Neuronal stem cell (in vitro differentiated cells): ENCODE measurements at regions not wholly inside any gene's neighbourhood (a gene's known extent, or its start where the extent isn't known, plus 50 kb on each side); places are given as distances from the start of the nearest gene placed in this dataset.

Experiments used
- DNase-seq: peaks from one replicate; pipeline ENCODE4 v3.0.0-alpha.2; 2013; ENCODE audit warnings: low spot score
- H2AFZ ChIP-seq: one replicate; pipeline ENCODE4 v1.6.1; 2013; ENCODE audit warnings: mild to moderate bottlenecking, low read length, inconsistent platforms
- H2AK5ac ChIP-seq: 2 replicates; pipeline ENCODE4 v1.6.1; 2013; ENCODE audit warnings: low read depth, mild to moderate bottlenecking, inconsistent platforms, low read length, moderate library complexity, mixed read lengths
- H2BK120ac ChIP-seq: 2 replicates; pipeline ENCODE4 v1.6.1; 2013; ENCODE audit warnings: low read depth, mild to moderate bottlenecking, inconsistent platforms, low read length, moderate library complexity, mixed read lengths
- H2BK12ac ChIP-seq: one replicate; pipeline ENCODE4 v1.6.1; 2013; ENCODE audit warnings: low read length, inconsistent platforms
- H2BK15ac ChIP-seq: 2 replicates; pipeline ENCODE4 v1.6.1; 2013; ENCODE audit warnings: mild to moderate bottlenecking, low read length, inconsistent platforms, mixed read lengths
- H2BK5ac ChIP-seq: one replicate; pipeline ENCODE4 v1.6.1; 2013; ENCODE audit warnings: inconsistent platforms, mild to moderate bottlenecking, low read length, moderate library complexity
- H3K14ac ChIP-seq: one replicate; pipeline ENCODE4 v1.6.1; 2013; ENCODE audit warnings: low read length, inconsistent platforms
- H3K18ac ChIP-seq: 2 replicates; pipeline ENCODE4 v1.6.1; 2013; ENCODE audit warnings: low read length, inconsistent platforms
- H3K23ac ChIP-seq: 2 replicates; pipeline ENCODE4 v1.6.1; 2013; ENCODE audit warnings: low read depth, mild to moderate bottlenecking, mixed read lengths, low read length, inconsistent platforms; ENCODE audit not compliant: poor library complexity
- H3K27ac ChIP-seq: replicated peaks from 3 replicates; pipeline ENCODE4 v1.5.1; 2013; ENCODE audit warnings: low read length, inconsistent platforms
- H3K27me3 ChIP-seq, 3 experiments: 2 replicates each; pipeline ENCODE4 v1.6.1; 2013; ENCODE audit warnings: low read length in 3 of 3, mild to moderate bottlenecking in 2 of 3, inconsistent platforms in 1 of 3, low read depth in 1 of 3, mixed read lengths in 1 of 3, moderate library complexity in 1 of 3; ENCODE audit not compliant: control insufficient read depth in 3 of 3, insufficient read depth in 3 of 3
- H3K36me3 ChIP-seq, 2 donors: replicated peaks in 1 of 2; 2 replicates each; pipeline ENCODE4 v1.6.1; 2013; ENCODE audit warnings: low read length in 2 of 2; ENCODE audit not compliant: control insufficient read depth in 2 of 2, insufficient read depth in 2 of 2
- H3K4ac ChIP-seq: 2 replicates; pipeline ENCODE4 v1.6.1; 2013; ENCODE audit warnings: inconsistent platforms, mild to moderate bottlenecking, low read length, moderate library complexity
- H3K4me1 ChIP-seq, 2 donors: 1 replicate in 1 of 2; 2 replicates in 1 of 2; pipeline ENCODE4 v1.6.1; 2013; ENCODE audit warnings: low read length in 2 of 2, low read depth in 1 of 2; ENCODE audit not compliant: control insufficient read depth in 2 of 2, insufficient read depth in 1 of 2
- H3K4me2 ChIP-seq: one replicate; pipeline ENCODE4 v1.6.1; 2013; ENCODE audit warnings: mild to moderate bottlenecking, low read length, inconsistent platforms; ENCODE audit not compliant: insufficient read depth, poor library complexity, severe bottlenecking
- H3K4me3 ChIP-seq, 2 donors: 2 replicates each; pipeline ENCODE4 v1.5.1; 2013; ENCODE audit warnings: low read length in 2 of 2, mild to moderate bottlenecking in 2 of 2, inconsistent platforms in 1 of 2, moderate library complexity in 1 of 2
- H3K79me1 ChIP-seq: one replicate; pipeline ENCODE4 v1.6.1; 2013; ENCODE audit warnings: low read depth, mild to moderate bottlenecking, inconsistent platforms, low read length, moderate library complexity
- H3K9ac ChIP-seq: one replicate; pipeline ENCODE4 v1.6.1; 2013; ENCODE audit warnings: mild to moderate bottlenecking, low read depth, low read length, inconsistent platforms; ENCODE audit not compliant: poor library complexity
- H3K9me3 ChIP-seq, 2 donors: replicated peaks in 1 of 2; 2 replicates each; pipeline versions ENCODE3 to v1.6.1; 2013; ENCODE audit warnings: low read length in 2 of 2, mild to moderate bottlenecking in 2 of 2, inconsistent platforms in 1 of 2, low read depth in 1 of 2, mixed read lengths in 1 of 2, moderate library complexity in 1 of 2; ENCODE audit not compliant: control insufficient read depth in 2 of 2, insufficient read depth in 1 of 2
- H4K8ac ChIP-seq: one replicate; pipeline ENCODE4 v1.6.1; 2013; ENCODE audit warnings: low read depth, mild to moderate bottlenecking, inconsistent platforms, low read length, moderate library complexity
- H4K91ac ChIP-seq: one replicate; pipeline ENCODE4 v1.6.1; 2013; ENCODE audit warnings: low read length, low read depth, mild to moderate bottlenecking, inconsistent platforms; ENCODE audit not compliant: poor library complexity
- WGBS, 2 donors: extraction: QIAGEN DNeasy Blood & Tissue Kit; methylation state at CpG; one replicate each; pipeline ENCODE4 v1.1.7; 2013; ENCODE audit warnings: missing lambda C conversion rate in 2 of 2, mixed read lengths in 1 of 2; ENCODE audit not compliant: insufficient read length in 2 of 2, insufficient replicate concordance in 1 of 2; ENCODE audit errors: extremely low coverage in 2 of 2; 5-methylcytosine and 5-hydroxymethylcytosine counted together

DNA sequence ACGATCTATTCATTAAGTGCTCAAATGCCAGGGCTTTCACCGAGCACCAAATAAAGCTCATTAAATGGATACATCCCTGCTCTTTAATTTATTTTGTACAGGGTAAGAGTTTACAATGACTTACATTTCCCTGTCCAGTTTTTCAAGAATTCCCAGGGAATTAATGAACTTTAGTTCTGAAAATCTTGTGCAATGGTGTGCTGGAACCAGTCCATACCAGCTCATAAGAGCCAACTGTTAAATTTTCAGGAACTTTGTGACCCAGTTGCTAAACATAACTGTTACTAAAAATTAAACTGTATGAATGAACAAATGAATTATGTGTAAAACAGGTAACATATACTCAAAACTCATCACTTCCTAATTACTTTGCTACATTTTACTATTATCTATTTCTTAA is 191.7 kb upstream of the RASGEF1B start:
- no peak overlapping the region for H3K4me3 ChIP-seq
- no peak overlapping the region for H2AFZ ChIP-seq
- no peaks in the 10 kb centered on the region for H3K27me3 ChIP-seq
- H2BK120ac ChIP-seq, result no peak overlapping the region
- no peak overlapping the region for H3K14ac ChIP-seq
- no peak overlapping the region for H4K91ac ChIP-seq
- H3K4me2 ChIP-seq, result no peak overlapping the region
- H2BK12ac ChIP-seq, result no peak overlapping the region
- no peak overlapping the region for H2BK5ac ChIP-seq
- no peak overlapping the region for H2BK15ac ChIP-seq
- H3K9me3 ChIP-seq, result no peaks in the 10 kb centered on the region
- H3K18ac ChIP-seq, result no peak overlapping the region
- no peak for DNase-seq
- H2AK5ac ChIP-seq, result no peak overlapping the region
- H3K36me3 ChIP-seq, result no peaks in the 10 kb centered on the region
- no peak overlapping the region for H3K4ac ChIP-seq
- no peak overlapping the region for H3K9ac ChIP-seq
- no peaks in the 10 kb centered on the region for H3K79me1 ChIP-seq
- no peak overlapping the region for H3K27ac ChIP-seq
- H3K23ac ChIP-seq, result no peak overlapping the region
- H3K4me1 ChIP-seq, result no peaks in the 10 kb centered on the region
- no peak overlapping the region for H4K8ac ChIP-seq
- no CpG with 5 or more reads among the region's 2 CpGs for WGBS, 2 donors

DNA sequence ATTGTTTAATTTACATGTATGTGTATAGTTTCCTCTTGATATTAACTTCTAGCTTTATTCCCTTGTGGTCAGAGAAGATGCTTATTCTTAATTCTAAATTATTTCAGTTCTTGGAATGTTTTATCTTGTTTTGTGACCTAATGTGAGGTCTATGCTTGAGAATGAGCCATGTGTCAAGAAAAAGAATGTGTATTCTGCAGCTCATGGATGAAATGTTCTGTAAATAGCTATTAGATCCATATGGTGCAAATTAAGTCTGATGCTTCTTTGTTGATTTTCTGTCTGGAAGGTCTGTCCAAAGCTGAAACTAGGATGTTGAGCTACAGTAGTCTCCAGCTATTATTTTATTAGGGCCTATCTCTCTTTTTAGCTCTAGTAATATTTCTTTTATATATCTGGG is 187.3 kb upstream of the RASGEF1B start:
- Histone ChIP-seq H2BK5ac (no peak overlapping the region), H3K18ac (no peak overlapping the region), H3K4me1 (no peaks in the 10 kb centered on the region), H2AFZ (no peak overlapping the region), H4K8ac (no peak overlapping the region), H2BK12ac (no peak overlapping the region), H2BK15ac (no peak overlapping the region), H3K36me3 (no peaks in the 10 kb centered on the region), H3K23ac (no peak overlapping the region), H4K91ac (no peak overlapping the region), H3K9ac (no peak overlapping the region), H3K4ac (no peak overlapping the region), H3K27me3 (no peaks in the 10 kb centered on the region), H2BK120ac (no peak overlapping the region), H3K27ac (no peak overlapping the region), H2AK5ac (no peak overlapping the region), H3K9me3 (no peaks in the 10 kb centered on the region), H3K4me3 (no peak overlapping the region), H3K4me2 (no peak overlapping the region), H3K14ac (no peak overlapping the region), H3K79me1 (no peaks in the 10 kb centered on the region)
- no peak for DNase-seq

DNA sequence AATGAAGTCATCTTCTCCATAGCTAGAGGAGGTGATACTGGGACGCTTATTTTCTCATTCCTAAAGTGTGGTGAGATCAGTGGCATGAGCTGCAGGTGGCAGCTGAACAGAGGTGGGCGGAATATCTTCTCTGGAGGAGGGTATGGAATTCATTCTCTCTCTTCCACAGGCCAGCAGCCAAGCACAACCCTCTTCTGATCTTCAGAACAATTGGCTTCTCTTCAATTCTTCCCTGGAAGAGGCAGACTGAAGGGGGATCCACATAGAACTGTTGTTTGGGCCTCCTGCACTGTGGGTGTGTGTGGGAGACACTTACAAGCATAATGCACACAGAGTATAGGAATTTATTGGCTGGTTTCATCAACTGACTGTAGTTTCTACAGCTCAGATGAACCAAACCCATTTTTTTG is 180.4 kb upstream of the RASGEF1B start:
- Histone ChIP-seq H3K18ac (no peak overlapping the region), H3K27me3 (no peaks in the 10 kb centered on the region), H3K36me3 (no peaks in the 10 kb centered on the region), H3K14ac (no peak overlapping the region), H2BK5ac (no peak overlapping the region), H2BK12ac (no peak overlapping the region), H4K8ac (no peak overlapping the region), H3K4me3 (no peak overlapping the region), H3K4ac (no peak overlapping the region), H2AFZ (no peak overlapping the region), H3K9ac (no peak overlapping the region), H3K9me3 (no peaks in the 10 kb centered on the region), H3K27ac (no peak overlapping the region), H3K23ac (no peak overlapping the region), H2BK15ac (no peak overlapping the region), H3K4me1 (peaks cover 0 to 4% of the 10 kb centered on the region in 2 donors), H2AK5ac (no peak overlapping the region), H4K91ac (no peak overlapping the region), H3K4me2 (no peak overlapping the region), H3K79me1 (no peaks in the 10 kb centered on the region), H2BK120ac (no peak overlapping the region)
- no CpG with 5 or more reads among the region's 2 CpGs for WGBS, 2 donors
- no peak for DNase-seq

DNA sequence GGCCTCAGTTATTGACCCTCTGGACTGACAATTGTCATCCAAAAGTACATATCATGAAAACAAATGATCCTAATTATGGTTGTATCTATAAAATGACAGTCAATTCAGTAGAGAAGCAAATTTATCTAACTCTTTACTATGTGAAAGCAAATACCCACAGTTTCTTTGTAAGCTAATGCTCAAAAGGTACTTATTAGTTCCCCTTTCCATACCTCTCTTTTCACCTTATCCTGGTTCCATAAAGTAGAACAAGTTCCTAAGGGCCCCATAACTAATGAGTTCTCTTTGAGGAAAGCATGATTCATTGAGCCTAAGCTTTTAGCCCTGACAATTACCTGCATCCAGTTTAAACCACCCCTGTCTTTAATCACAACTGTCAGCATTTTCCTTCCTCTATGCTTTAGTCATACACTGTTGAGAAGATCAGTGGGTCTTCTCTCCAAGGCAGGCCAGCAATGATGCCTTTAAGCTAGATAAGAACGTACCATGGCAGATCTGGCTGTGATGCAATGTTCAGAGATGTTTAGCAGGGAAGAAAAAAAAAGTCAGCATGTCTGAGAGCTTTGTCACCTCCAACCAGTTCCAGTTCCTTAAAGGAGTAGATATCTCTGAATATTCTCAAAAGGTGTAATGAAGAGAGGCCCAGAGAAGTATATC is 179.7 kb upstream of the RASGEF1B start:
- Histone ChIP-seq H2AK5ac (no peak overlapping the region), H2BK12ac (no peak overlapping the region), H2BK15ac (no peak overlapping the region), H3K9me3 (no peaks in the 10 kb centered on the region), H3K9ac (no peak overlapping the region), H2BK120ac (no peak overlapping the region), H3K23ac (no peak overlapping the region), H2BK5ac (no peak overlapping the region), H3K27me3 (no peaks in the 10 kb centered on the region), H2AFZ (no peak overlapping the region), H3K27ac (no peak overlapping the region), H3K36me3 (no peaks in the 10 kb centered on the region), H3K4ac (no peak overlapping the region), H3K18ac (no peak overlapping the region), H3K79me1 (no peaks in the 10 kb centered on the region), H3K4me2 (no peak overlapping the region), H3K14ac (no peak overlapping the region), H4K8ac (no peak overlapping the region), H4K91ac (peak overlapping the region; percentile 26), H3K4me3 (no peak overlapping the region), H3K4me1 (peaks cover 0 to 4% of the 10 kb centered on the region in 2 donors)
- WGBS, 2 donors, result no CpG with 5 or more reads among the region's 1 CpG
- DNase-seq, result no peak
